IMR-90 (cell line): ENCODE measurements at regions not wholly inside any gene's neighbourhood (a gene's known extent, or its start where the extent isn't known, plus 50 kb on each side); places are given as distances from the start of the nearest gene placed in this dataset.

Source experiments
- MXI1 ChIP-seq: IDR thresholded peaks from 2 replicates; pipeline ENCODE4 v1.6.1; 2012; ENCODE audit warnings: low read depth, mild to moderate bottlenecking, low read length, moderate library complexity, borderline replicate concordance
- TF ChIP-seq, protein P1 (sequence below): conservative IDR thresholded peaks from 2 replicates; pipeline ENCODE4 v1.5.1; 2012; ENCODE audit warnings: mild to moderate bottlenecking, low read depth, low read length, improper control_type of control experiment

DNA sequence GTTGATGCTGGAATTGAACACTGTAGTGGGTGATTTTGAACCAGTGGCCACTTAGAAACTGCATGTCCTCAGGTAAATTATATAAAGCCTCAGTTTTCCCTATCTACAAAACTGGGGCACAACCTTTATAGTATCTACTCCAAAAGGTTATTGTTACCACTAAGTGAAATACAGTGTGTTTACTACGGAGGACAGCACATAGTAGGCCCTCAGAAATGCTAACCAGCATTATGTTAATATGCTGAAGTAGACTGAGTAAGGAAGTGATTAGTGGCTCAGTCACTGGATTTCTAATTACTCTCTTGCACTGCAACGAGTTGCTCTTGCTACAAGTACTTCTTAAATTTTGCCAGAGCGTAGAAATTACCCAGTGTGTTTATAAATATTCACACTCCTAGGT lies 139.5 kb downstream of the HAUS1 start:
- TF ChIP-seq, protein P1, sequence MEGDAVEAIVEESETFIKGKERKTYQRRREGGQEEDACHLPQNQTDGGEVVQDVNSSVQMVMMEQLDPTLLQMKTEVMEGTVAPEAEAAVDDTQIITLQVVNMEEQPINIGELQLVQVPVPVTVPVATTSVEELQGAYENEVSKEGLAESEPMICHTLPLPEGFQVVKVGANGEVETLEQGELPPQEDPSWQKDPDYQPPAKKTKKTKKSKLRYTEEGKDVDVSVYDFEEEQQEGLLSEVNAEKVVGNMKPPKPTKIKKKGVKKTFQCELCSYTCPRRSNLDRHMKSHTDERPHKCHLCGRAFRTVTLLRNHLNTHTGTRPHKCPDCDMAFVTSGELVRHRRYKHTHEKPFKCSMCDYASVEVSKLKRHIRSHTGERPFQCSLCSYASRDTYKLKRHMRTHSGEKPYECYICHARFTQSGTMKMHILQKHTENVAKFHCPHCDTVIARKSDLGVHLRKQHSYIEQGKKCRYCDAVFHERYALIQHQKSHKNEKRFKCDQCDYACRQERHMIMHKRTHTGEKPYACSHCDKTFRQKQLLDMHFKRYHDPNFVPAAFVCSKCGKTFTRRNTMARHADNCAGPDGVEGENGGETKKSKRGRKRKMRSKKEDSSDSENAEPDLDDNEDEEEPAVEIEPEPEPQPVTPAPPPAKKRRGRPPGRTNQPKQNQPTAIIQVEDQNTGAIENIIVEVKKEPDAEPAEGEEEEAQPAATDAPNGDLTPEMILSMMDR, result no peak
- TF ChIP-seq MXI1, result no peak
